ENCODE measurements at regions not wholly inside any gene's neighbourhood (a gene's known extent, or its start where the extent isn't known, plus 50 kb on each side); places are given as distances from the start of the nearest gene placed in this dataset.

DNA sequence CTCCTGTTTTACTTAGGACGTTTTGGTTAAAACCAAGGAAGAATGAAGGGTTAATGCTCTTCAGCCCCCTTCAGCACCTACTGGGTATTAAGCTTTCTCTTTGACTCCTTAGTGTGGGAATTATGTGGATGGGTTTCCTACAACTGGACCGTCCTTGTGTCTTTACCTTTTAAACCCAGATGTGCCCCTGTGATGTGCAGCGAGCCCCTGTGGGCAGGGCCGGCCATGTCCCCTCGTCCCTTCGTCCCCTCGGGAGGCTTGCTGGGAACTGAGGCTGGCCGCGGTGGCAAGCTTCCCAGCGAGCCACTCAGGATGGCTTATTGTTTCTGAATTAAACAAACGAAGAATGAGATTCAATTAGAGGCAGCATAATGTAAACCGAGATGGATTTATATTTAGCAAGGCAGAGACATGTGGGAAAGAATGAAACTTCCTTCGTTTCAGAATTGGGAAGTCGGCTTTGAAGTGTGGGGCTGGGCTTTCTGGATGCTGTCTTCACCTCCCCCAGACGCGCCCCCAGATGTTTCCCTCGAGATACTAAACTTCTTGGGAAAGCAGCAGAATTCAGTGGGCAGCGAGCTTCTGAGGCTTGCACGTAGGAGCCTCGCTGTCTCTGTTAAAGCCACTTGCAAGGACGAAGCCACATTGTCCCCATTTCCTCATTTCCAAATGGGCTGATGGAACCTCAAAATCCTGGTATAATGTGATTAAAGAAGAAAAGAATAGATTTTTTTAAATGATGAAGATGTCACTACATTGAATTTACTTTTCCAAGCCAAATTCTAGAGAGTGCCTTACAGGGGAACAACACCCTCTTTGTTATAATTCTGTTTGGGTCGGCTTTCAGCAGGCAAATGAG, 146.0 kb downstream of the VAPA start:
- DNase-seq: no peak

DNA sequence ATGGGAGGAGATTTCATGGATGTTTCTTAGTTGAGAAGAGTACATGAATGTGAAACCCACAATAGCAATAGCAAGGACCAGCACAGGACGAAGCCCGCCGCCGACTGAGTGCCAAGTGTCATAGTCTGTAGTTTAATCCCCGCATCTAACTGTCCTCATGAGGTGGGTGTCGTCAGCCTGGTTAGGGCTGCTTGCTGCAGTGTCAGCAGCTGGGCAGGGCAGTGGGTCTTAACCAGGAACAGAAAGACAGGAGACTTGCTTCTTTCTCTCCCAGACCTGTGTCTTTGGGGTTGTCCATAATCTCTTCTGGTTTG, 146.6 kb downstream of the VAPA start:
- DNase-seq: no peak

DNA sequence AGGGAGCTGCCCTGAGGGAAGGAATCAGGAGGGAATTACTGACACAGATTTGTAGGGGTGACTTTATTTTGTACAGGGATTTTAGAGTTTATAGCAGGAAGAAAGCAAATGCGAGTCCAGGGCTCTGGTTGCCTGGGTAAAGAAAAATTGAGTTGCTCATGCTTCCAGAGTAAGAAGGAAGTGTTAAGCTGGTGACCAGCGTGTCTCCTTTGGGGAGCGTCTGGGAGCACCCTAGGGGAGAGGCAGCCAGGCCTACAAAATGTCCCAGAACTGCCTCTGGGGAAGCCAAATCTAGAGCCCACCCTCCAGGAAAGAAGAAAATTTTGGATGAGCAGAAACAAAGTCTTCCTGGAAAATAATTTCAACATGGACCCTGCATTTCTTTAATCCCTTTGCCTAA, 147.0 kb downstream of the VAPA start:
- DNase-seq: no peak

DNA sequence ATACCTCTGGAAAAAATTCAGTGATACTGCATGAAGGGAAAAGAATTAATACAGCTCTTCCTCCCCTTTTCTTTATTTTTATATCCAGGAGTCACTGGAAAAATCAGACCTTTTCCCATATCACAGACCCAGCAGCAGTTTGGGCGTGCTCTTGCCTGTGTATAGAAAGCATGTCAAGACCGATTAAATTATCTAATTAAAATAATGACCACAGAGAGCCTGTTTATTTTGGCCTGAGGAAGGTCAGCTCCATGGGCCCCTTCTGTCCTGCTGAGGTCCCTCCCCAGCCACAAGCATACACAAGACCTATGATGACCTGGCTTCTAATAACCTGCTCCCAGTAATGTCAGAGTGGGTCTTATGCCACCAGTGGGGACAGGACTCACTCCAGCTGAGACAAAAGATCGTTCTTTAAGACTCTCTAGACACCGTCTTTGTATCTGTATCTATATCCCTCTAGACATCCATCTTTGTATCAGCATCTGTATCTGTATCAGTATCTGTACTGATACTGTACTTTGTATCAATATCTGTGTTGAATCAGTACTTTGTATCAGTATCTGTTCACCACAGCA, 147.8 kb downstream of the VAPA start:
- no peak for DNase-seq

DNA sequence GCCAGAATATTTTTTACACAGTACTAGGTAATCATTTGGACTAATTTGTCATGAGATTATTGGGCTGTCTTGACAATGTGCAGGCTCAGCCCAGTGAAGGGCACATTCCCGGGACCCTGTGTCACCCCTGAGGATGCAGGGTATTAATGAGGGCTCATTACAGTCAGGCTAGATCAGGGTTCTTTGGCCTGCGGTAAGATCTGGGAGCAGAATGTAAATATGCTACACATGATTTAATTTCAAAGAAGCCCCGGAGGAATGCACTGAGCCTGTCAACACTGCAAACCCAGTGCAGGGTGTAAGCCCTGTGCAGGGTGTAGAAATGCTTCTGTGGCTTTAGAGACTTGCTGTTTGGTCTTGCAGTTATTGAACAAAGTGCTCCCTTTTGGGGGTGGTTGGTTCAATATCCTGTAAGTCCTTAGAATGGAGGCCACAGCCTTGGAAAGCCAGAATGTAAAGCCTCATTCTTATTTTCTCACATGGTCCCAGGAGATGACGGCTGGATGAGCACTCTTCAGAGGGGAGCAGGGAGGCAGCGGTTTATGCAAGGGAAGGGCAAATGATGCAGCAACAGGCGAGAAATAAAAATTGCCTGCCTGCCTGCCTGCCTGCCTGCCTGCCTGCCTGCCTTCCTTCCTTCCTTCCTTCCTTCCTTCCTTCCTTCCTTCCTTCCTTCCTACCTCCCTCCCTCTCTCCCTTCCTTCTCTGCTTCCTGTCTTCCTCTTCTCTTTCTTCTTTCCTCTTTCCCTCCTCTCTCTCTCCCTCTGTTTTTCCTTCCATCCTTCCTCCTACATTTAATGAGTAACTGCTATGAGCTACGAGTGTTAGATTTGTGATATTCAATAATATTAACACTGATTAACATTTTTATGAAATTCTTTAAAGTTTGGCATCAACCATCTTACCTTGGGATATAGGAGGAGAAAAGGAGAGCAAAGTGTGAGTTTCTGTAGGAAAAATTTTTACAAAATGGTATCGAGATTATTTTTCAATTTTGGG, 148.8 kb downstream of the VAPA start:
- DNase-seq: no peak

DNA sequence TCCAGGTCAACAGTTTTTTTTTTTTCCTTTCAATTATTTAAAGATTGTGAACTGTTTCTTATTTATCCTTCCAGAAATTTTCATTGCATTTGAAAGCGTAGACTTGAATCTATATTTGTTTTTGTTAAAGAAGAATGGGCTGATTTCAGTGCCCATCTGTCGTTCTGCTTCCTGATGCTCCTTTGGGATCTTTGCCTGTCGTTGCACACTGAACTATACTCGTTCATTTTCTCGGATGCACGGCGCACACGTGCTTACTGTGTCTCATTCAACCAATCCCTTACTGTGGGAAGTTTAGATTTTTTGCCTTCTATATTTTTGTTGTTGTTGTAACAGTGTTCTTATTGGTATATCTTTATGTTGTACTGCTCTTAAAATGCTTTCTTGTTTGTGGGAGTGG, 149.7 kb downstream of the VAPA start:
- no peak for DNase-seq

DNA sequence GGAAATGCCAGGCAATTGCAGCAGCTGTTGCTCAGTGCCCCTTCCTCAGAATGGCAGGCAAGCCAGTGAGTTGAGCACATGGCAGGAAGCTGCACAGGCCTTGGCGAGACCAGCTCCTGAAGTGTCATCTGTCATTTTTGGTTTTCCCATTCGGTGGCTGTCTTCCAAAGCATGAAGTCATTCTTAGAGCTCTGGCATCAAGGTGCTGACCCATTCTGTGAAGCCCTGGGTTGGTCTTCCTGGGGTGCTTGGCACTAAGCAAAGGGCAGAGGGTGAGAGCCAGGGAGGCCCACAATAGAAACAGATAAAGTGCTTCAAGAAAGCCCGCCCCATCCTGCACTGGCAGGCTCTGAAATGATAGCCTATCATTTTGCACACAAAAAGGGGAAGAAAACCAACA, 150.5 kb downstream of the VAPA start:
- no peak for DNase-seq

DNA sequence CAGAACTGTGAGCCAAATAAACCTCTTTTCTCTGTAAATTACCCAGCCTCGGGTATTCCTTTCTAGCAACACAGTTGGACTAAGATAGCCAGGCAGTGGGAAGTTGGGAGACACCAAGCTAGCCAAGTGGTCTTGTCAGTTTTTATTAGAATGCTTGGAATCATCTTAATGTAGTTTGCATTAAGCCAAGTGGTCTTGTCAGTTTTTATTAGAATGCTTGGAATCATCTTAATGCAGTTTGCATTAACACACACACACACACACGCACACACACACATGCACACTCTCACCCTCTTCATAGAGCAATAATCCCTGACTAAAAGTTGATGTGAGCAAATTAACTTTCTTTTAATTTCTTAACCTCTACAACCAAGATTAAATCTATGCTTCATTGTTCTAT, 151.5 kb downstream of the VAPA start:
- DNase-seq: no peak

DNA sequence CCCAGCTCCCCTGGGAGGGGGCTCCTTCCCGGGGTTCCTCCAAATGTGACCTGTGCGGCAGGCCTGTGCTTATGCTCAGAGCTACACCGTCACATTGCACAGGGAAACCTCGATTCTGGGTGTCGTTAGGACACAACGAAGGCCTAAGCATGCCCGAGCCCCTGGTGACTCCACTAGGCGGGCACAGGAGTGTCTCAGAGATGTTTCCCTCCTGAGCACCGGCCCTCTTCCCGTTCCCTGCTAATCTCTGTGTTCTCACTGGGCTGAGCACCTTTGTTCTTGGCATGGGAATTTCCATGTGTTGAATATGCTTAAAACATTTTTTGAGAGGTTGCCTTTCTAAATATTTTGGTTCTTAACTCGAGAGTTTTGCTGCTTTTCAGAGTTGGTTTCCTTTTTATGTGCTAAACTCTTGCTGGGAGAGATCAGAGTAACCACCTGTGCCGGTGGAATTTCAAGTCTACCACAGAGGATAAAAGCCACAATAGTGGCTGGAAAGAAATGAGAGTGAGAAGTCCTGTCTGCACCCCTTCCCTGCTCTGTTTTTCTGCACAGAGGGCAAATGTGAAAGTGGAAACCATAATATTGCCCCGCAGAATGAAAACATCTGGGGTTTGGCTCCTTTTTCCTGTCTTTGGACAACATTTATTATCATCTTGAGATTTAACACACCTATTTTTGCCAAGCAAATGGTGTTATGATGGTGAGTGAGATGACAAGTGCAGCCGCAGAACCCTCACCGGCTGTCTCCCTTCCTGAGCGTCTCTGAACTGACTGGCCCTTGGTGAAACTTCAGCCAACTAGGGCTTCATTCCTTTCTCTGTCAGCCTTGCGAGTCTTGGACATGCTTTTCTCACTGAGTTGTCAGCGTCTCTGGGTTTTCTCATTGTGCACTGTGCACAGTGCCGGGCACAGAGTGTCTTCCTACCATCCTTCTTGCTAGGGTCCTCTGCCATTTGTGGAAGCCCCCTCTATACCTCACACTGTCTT, 154.1 kb downstream of the VAPA start:
- no peak for DNase-seq

DNA sequence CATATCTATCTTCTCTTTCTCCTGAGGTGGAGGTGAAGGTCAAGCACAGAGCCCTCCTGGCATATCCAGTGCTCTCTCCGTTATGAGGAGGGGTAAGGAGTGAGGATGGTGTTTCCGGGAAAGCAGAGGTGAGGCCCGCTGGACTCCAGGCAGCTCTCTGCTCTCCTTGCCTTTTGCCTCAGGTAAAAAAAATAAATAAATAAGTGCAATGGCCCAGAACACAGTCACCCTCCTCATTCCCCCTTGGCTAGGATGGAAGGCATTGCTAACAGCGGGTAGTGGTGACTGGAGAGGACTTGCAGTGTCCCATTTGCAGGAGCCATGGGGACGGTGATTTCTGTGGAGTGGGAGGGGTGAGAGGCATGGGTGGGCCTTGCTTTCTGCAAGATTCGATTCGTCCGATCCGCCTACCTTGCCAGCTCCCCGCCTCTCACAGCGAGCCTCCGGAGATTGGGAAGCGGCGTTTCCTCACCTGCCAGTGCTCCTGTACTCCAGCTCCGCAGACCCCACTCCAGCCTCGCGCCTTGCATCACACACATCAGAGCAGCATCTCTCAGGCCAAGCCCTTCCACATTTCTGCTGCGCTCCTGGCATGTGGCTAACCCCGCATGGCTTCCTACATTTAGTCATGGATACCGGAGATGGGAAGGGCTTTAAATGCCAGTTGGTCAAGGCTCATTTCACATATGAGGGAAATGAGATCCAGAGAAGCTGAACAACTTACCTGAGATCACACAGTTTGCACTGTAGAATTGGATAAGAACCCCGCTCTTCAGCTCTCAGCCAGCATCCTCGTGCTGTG, 155.2 kb downstream of the VAPA start:
- no peak for DNase-seq

DNA sequence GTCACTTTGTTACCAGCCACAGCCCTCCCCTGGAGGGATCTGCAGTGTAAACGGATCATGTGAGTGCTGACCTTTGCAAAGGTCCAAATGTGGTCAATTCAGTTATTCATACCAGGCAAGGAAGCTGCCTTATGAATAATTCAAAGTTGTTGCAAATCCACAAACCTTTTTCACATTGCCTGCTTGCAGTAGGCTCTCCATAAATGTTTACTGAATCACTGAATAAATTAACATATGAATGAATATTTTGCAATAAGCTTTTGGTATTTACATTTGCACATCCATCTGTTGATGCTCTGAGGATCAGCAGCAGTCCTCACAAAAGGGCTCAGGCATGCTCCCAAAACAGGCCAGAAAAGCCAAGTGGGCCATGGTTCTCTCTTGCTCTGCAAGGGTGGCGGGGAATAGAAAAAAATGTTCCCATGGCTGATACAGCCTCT, 156.8 kb downstream of the VAPA start:
- no peak for DNase-seq

DNA sequence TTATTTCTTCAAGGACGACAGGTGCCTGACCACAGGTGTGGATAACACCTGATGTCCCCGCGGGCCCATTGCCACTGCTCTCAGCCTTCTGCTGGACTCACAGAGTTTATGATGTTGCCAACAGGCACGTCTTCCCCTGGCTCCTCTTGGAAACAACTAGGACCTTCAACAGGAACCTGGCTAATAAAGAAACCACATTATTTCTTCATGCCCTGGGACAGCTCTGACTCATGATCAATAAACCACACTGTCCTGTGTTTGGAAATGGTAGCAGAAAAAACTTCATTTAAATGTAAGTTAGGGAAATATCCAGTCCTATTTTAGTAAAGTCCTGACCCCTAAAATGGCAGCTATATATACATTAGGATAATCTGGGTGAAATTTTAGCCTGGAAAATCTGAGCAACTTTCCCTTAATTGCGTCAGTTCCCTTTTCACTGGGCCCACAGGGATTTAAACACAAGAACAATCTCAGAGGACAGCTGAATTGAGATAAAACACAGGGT, 158.9 kb downstream of the VAPA start:
- DNase-seq: no peak

DNA sequence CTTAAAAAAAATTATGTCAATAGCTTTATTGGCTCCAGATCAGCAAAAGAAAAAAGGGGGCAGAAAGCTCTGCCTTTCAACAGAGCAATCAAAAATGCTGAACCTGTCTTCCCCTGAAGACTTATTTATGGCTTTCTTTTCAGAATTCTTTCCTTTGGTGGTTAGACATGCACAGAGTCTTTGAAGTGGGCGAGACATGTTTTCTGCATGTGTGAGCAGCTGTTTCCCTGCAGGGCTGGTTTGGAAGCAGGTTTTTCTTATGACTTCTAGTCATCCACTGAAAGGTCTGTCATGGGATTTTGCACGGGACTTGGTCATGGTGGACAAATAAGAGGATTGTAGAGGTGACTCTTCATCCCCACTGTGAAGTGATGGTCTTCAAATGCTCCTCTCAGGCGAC, 160.3 kb downstream of the VAPA start:
- no peak for DNase-seq

DNA sequence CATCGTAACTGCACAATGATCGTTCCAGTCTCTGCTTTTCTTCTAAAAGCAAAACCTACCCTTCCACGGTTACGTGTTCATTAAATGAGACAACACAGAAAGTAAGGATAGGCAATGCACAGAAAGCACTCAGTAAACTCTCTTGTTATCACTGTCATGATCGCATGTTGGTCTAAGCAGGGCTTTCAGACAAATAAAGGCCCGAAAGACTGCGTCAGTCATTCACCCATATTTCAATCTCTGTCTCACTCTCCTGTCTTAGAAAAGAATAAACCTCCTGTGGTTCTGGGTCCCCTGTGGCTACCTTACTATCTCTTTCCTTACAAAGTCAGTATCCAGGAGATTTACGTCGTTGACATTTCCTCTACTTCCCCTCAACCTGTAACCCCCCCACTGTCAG, 160.9 kb downstream of the VAPA start:
- DNase-seq: no peak

DNA sequence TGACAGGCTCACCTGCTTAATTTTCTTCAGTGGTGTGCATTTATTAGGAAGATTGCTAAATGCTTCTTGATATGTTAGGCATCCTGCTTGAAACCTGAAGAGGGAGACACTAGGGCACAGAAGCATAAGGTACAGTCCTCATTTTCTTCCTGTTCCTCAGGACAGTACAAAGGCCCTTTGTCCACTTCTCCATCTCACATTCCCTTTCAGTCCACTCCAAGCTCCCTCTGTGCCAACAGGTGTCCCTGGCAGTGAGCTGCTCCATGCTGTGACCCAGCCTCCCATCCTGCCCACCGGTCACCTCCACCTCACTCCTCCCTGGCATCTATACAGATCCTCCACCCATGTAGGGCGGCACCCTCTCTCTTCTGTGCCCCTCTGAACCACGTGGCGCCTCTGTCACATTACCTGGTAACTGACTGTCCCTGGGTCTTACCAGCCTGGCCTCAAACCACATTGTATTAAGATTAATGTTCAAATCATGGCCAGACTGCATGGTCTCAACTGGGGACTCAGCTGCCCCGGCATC, 162.8 kb downstream of the VAPA start:
- no peak for DNase-seq

DNA sequence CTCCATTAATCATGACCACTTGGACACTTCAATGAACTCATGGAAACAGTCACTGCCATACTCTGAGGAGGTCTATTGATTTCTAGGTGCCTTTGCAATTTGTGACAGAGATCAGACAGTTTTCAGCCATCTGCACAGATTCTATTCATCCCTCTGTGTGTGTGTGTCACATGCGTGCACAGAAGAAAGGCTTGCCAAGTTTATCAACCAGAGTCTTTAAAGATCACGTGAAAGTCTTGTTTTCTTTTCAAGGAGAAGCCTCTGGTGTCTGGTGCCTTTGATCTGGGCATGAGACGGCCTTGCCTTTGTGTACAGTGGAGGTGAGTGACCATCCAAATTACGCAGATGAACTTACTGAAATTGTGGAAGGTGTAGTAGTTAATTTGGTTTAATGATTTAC, 164.2 kb downstream of the VAPA start:
- DNase-seq: no peak

DNA sequence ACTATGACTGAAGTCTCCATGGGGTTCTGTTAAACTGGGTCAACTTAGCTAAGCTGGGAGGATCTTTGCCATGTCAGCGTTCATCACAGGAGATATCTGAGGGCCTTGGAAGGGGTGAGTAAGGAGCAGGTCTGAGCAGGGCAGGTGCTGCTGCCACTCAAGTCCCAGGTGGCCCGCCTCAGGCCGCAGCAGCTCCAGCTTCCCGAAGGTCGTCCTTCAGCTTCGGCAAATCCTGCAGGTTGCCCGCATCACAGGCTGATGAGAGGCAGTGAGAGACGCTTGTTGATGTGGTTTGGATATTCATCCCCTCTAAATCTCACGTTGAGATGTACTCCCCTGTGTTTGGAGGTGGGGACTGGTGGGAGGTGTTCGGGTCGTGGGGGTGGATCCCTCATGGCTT, 166.6 kb downstream of the VAPA start:
- no peak for DNase-seq

DNA sequence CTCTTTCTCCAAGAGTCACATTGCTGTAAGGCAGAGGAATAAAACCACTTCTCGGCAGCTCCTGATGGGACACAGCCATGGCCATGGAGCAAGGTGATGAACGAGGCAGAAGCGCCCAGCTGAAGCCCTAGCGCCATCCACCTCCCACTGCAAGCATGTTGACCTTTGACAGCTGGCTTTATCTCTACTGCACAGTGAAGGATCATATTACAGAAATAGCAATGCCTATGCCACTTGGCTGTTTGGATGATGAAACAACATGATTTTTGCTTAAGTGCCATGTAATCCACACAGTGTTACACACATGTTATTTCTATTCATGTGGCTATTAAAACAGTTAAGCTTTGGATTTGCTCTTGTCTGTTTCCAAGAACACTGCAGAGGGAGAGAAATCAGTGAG, 167.7 kb downstream of the VAPA start:
- DNase-seq: peak; percentile 17

DNA sequence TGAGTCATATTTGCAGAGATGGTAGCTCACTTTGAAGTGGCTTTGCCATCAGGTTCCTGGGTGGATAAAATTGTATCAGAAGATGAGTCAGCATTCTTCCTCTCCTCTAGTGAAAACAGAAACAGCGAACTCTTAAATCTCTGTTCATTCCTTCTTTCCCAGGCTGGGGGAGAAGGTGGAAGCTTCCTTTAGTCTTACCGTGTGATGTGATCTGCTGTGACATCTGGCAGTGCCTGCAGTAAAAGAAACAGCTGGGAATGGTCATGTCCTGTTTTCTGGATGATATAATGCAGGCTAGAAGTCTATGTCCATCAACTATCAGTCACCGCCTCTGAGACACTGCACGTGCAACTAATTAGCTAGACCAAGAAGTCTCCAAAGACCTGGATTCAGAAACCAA, 171.6 kb downstream of the VAPA start:
- DNase-seq: no peak

DNA sequence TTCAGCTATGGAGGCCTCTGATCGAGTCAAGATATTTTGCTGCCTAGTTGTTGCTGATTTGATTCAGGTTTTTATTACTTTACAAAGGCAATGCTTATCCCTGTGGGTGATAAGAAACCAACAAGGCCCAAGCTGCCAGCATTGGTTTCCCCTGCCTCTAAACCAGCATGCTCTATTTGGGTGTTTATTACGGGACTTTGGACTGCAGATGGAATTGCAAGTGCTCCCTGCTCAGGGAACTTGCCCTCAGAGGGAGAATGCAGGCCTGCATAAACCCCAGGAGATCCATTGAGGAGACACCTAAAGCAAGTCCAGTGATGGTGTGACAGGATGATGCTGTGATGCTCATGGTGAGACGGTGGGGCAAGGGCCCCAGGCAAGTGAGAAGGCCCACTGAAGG, 172.1 kb downstream of the VAPA start:
- no peak for DNase-seq
